GM12878 (cell line): ENCODE measurements at regions not wholly inside any gene's neighbourhood (a gene's known extent, or its start where the extent isn't known, plus 50 kb on each side); places are given as distances from the start of the nearest gene placed in this dataset.

Experiments
- ATAC-seq: fragments of 200-7000 bp; cut with Tn5 transposase; 3 replicates; pipeline ENCODE4 v1.9.1; 2020; ENCODE audit warnings: mild to moderate bottlenecking, moderate library complexity
- BruUV-seq: library from RNA; stranded (reverse); fragments of 400-500 nt; replicated peaks from 2 replicates; lab custom pipeline; 2021; lab: Mats Ljungman, UMichigan
- CTCF ChIA-PET: fragments of 300-600 bp; sonication (Branson Sonifier 250); formaldehyde crosslinking; extraction: SDS; loops from one replicate; lab custom pipeline; 2021; ENCODE audit warnings: inconsistent platforms; lab: Yijun Ruan, JAX
- POLR2A ChIA-PET: fragments of 350-600 bp; formaldehyde crosslinking; extraction: SDS; loops from one replicate; lab custom pipeline; 2021; ENCODE audit warnings: inconsistent platforms; lab: Charles Lee
- RAD21 ChIA-PET: fragments of 300-600 bp; sonication (Branson Sonifier 250); formaldehyde crosslinking; loops from one replicate; lab custom pipeline; 2023; ENCODE audit warnings: antibody characterized with exemption; ENCODE audit not compliant: unreplicated experiment; lab: Charles Lee
- SMC1A ChIA-PET: fragments of 300-600 bp; sonication (Branson Sonifier 250); formaldehyde crosslinking; loops from one replicate; lab custom pipeline; 2023; ENCODE audit not compliant: unreplicated experiment, uncharacterized antibody; lab: Charles Lee
- DNase-seq: peaks from one replicate; pipeline ENCODE4 v3.0.0-alpha.2; 2011; ENCODE audit warnings: low read depth, low spot score
- FAIRE-seq: peaks from 3 replicates; lab custom pipeline; 2011; peaks lifted over from hg19 to GRCh38; lab: Jason Lieb, UNC
- H2AFZ ChIP-seq: 2 replicates; pipeline ENCODE4 v1.6.0; 2011; ENCODE audit warnings: low read depth, low read length, control low read depth; ENCODE audit not compliant: control insufficient read depth
- H3K27ac ChIP-seq: 2 replicates; pipeline ENCODE4 v1.5.1; 2011; ENCODE audit warnings: control low read depth; ENCODE audit not compliant: control insufficient read depth, insufficient read depth
- H3K27me3 ChIP-seq, 2 experiments: replicated peaks in 1 of 2; 2 replicates each; pipeline versions ENCODE4 v1.6.0 to v1.6.1; 2011; ENCODE audit warnings: low read length in 1 of 2; ENCODE audit not compliant: control insufficient read depth in 2 of 2, insufficient read depth in 2 of 2
- H3K36me3 ChIP-seq, 2 experiments: 2 replicates each; pipeline ENCODE4 v1.5.1; 2011; ENCODE audit warnings: low read length in 1 of 2; ENCODE audit not compliant: control insufficient read depth in 2 of 2, insufficient read depth in 2 of 2
- H3K4me1 ChIP-seq: 2 replicates; pipeline ENCODE4 v1.6.1; 2011; ENCODE audit warnings: mild to moderate bottlenecking, low read length, moderate library complexity, mixed read lengths; ENCODE audit not compliant: control insufficient read depth, insufficient read depth
- H3K4me2 ChIP-seq: 2 replicates; pipeline ENCODE4 v1.6.0; 2011; ENCODE audit warnings: control low read depth; ENCODE audit not compliant: control insufficient read depth, insufficient read depth
- H3K4me3 ChIP-seq: fragments of 200-600 bp; sonication (generic); 2 replicates; pipeline ENCODE4 v1.5.1; 2016
- H3K79me2 ChIP-seq: 2 replicates; pipeline ENCODE4 v1.6.0; 2011; ENCODE audit warnings: low read length; ENCODE audit not compliant: control insufficient read depth, insufficient read depth
- H3K9ac ChIP-seq: 2 replicates; pipeline ENCODE4 v1.8.0; 2011; ENCODE audit warnings: low read length, control low read depth, mixed read lengths; ENCODE audit not compliant: control insufficient read depth, insufficient read depth
- H3K9me3 ChIP-seq: replicated peaks from 3 replicates; pipeline ENCODE4 v1.5.1; 2011; ENCODE audit warnings: mild to moderate bottlenecking, low read length; ENCODE audit not compliant: control insufficient read depth, insufficient read depth
- H4K20me1 ChIP-seq: 2 replicates; pipeline ENCODE4 v1.6.0; 2011; ENCODE audit not compliant: control insufficient read depth, insufficient read depth
- CBFB ChIP-seq: IDR thresholded peaks from 2 replicates; pipeline ENCODE4 v1.6.1; 2016; ENCODE audit warnings: antibody characterized with exemption, low read depth
- HCFC1 ChIP-seq: fragments of 150-350 bp; IDR thresholded peaks from 2 replicates; pipeline ENCODE4 v1.6.1; 2014; ENCODE audit warnings: low read length
- NFYB ChIP-seq: IDR thresholded peaks from 2 replicates; pipeline ENCODE4 v1.6.1; 2011; ENCODE audit warnings: low read depth, mild to moderate bottlenecking, low read length, improper control_type of control experiment, moderate library complexity; ENCODE audit not compliant: insufficient read depth
- PAX8 ChIP-seq: fragments of 450-650 bp; IDR thresholded peaks from 2 replicates; pipeline ENCODE4 v1.6.1; 2017; ENCODE audit warnings: mild to moderate bottlenecking, moderate library complexity
- POLR2A ChIP-seq: IDR thresholded peaks from 2 replicates; pipeline ENCODE4 v1.6.1; 2011; ENCODE audit warnings: low read depth, mild to moderate bottlenecking, low read length
- RELB ChIP-seq: fragments of 450-650 bp; IDR thresholded peaks from 2 replicates; pipeline ENCODE4 v1.6.1; 2017; ENCODE audit warnings: low read depth, mild to moderate bottlenecking, moderate library complexity
- RFX5 ChIP-seq: IDR thresholded peaks from 2 replicates; pipeline ENCODE4 v1.6.1; 2011; ENCODE audit warnings: low read depth, low read length, improper control_type of control experiment
- SIX5 ChIP-seq: IDR thresholded peaks from 2 replicates; pipeline ENCODE4 v1.6.1; 2011; ENCODE audit warnings: mild to moderate bottlenecking, low read depth, low read length, moderate library complexity; ENCODE audit not compliant: severe bottlenecking
- SMAD5 ChIP-seq: IDR thresholded peaks from 2 replicates; pipeline ENCODE4 v1.6.1; 2016; ENCODE audit warnings: antibody characterized with exemption, low read depth
- SMARCA5 ChIP-seq: fragments of 450-650 bp; IDR thresholded peaks from 2 replicates; pipeline ENCODE4 v1.6.1; 2017; ENCODE audit warnings: mild to moderate bottlenecking
- SREBF2 ChIP-seq: IDR thresholded peaks from 2 replicates; pipeline ENCODE4 v1.6.1; 2012; ENCODE audit warnings: mild to moderate bottlenecking, low read length
- STAT3 ChIP-seq: IDR thresholded peaks from 2 replicates; pipeline ENCODE4 v1.6.1; 2011; ENCODE audit warnings: low read depth, low read length, improper control_type of control experiment
- TAF1 ChIP-seq: IDR thresholded peaks from 2 replicates; pipeline ENCODE4 v1.6.1; 2011; ENCODE audit warnings: mild to moderate bottlenecking, low read depth, low read length, borderline replicate concordance
- TCF7 ChIP-seq: IDR thresholded peaks from 2 replicates; pipeline ENCODE4 v1.6.1; 2014; ENCODE audit warnings: antibody characterized with exemption, borderline replicate concordance
- ZNF384 ChIP-seq: IDR thresholded peaks from 2 replicates; pipeline ENCODE4 v1.6.1; 2012; ENCODE audit warnings: low read depth, mild to moderate bottlenecking, low read length, improper control_type of control experiment, borderline replicate concordance
- ZNF592 ChIP-seq: fragments of 450-650 bp; IDR thresholded peaks from 2 replicates; pipeline ENCODE4 v1.6.1; 2017; ENCODE audit warnings: mild to moderate bottlenecking, moderate library complexity
- WGBS: methylation state at CpG from one replicate; pipeline ENCODE4 v1.1.6; 2016; ENCODE audit warnings: low lambda C conversion rate; ENCODE audit not compliant: insufficient replicate concordance, insufficient coverage; ENCODE audit errors: missing lambda C conversion rate; 5-methylcytosine and 5-hydroxymethylcytosine counted together
- in situ Hi-C: fragments of 300-500 bp; cut with MboI; formaldehyde crosslinking; loops from 9 replicates; pipeline ENCODE4 v1.14.3; 2018; ENCODE audit warnings: mixed read lengths
- intact Hi-C: fragments of 100-400 bp; cut with micrococcal nuclease; formaldehyde crosslinking; loops from one replicate; pipeline ENCODE4 v1.14.2; 2022; ENCODE audit not compliant: unreplicated experiment

- FAIRE-seq, result no peak
- BruUV-seq, result no TSS peak
These were observed 295.3 kb upstream of the SOX5 start for GRCh38 chr12:24244801-24245200.

More at GRCh38 chr12:24244801-24245200, 295.3 kb upstream of the SOX5 start:
- Histone ChIP-seq H3K9ac (no peak overlapping the region), H3K4me2 (no peak overlapping the region), H3K9me3 (no peaks in the 10 kb centered on the region), H4K20me1 (no peaks in the 10 kb centered on the region), H3K27ac (no peak overlapping the region), H3K4me1 (no peaks in the 10 kb centered on the region), H3K27me3 (no peaks in the 10 kb centered on the region), H3K79me2 (no peaks in the 10 kb centered on the region), H3K36me3 (no peaks in the 10 kb centered on the region), H2AFZ (no peak overlapping the region), H3K4me3 (no peak overlapping the region)
- DNase-seq (no peak), ATAC-seq (no peak)
- intact Hi-C loops (no loop called here), in situ Hi-C loops (no loop called here)
- POLR2A ChIA-PET, result no interaction called here
- RAD21 ChIA-PET, result no interaction called here
- CTCF ChIA-PET, result interaction anchor here (0.8 kb wide), 1 partner anchor 9 kb away, joined by 4 read pairs; no protein-coding TSS in a partner anchor
- SMC1A ChIA-PET, result no interaction called here
- TF ChIP-seq TAF1 (no peak), STAT3 (no peak), ZNF384 (no peak), POLR2A (no peak), RELB (no peak), CBFB (no peak), SMARCA5 (no peak), TCF7 (no peak), HCFC1 (no peak), RFX5 (no peak), ZNF592 (no peak), SIX5 (no peak), NFYB (no peak), PAX8 (no peak), SREBF2 (no peak), SMAD5 (no peak)
- 64% methylated on average over 3 of the region's 3 CpGs for WGBS
